Stimulated activated memory B cell treated with anti-CD40 and anti-IgM and Interleukin-4, amounts not matched to agents 10 μg/mL and 1 μg/mL and 100 μg/mL, for 72 hours (primary cell): ENCODE measurements at regions not wholly inside any gene's neighbourhood (a gene's known extent, or its start where the extent isn't known, plus 50 kb on each side); places are given as distances from the start of the nearest gene placed in this dataset.
"Not testable (repeated sequence)": the region's sequence is repeated elsewhere in the genome, so short reads cannot be mapped to it uniquely, and the experiment has no call there.

Experiments used
- ATAC-seq: fragments of 150-1000 bp; cut with Tn5 transposase; 2 replicates; pipeline ENCODE4 v1.10.0; 2021
- H3K27ac Mint-ChIP-seq: one replicate; pipeline ENCODE4 v1.8.0; 2022; ENCODE audit warnings: mild to moderate bottlenecking, mixed read lengths
- H3K27me3 Mint-ChIP-seq: one replicate; pipeline ENCODE4 v1.8.0; 2022; ENCODE audit warnings: mixed read lengths
- H3K36me3 Mint-ChIP-seq: one replicate; pipeline ENCODE4 v1.8.0; 2022; ENCODE audit warnings: mixed read lengths
- H3K4me1 Mint-ChIP-seq: one replicate; pipeline ENCODE4 v1.8.0; 2022; ENCODE audit warnings: mixed read lengths
- H3K4me3 Mint-ChIP-seq: one replicate; pipeline ENCODE4 v1.8.0; 2022; ENCODE audit warnings: mild to moderate bottlenecking, moderate library complexity, mixed read lengths
- H3K9me3 Mint-ChIP-seq: one replicate; pipeline ENCODE4 v1.8.0; 2022; ENCODE audit warnings: mixed read lengths

DNA sequence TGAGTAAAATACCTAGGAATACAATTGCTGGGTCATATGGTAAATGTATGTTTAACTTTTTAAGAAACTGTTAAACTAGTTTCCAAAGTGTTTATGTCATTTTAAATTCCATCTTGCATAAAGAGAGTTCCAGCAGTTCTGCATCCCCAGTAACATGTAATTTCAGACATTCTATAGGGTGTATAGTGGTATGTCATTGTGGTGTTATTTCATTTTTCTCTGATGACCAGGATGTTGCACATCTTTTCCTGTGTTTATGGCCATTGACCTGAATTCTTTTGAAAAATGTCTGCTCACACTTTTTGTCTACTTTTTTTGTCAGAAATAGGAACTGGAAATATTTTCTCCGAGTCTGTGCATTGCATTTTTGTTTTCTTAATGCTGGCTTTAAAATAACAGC lies 128.9 kb downstream of the TMEM200A start:
- H3K27ac Mint-ChIP-seq: no peak overlapping the region
- ATAC-seq: no peak
- H3K36me3 Mint-ChIP-seq: no peaks in the 10 kb centered on the region
- H3K4me1 Mint-ChIP-seq: peaks cover 6% of the 10 kb centered on the region
- H3K9me3 Mint-ChIP-seq: peaks cover 10% of the 10 kb centered on the region
- H3K27me3 Mint-ChIP-seq: no peaks in the 10 kb centered on the region
- no peak overlapping the region for H3K4me3 Mint-ChIP-seq

DNA sequence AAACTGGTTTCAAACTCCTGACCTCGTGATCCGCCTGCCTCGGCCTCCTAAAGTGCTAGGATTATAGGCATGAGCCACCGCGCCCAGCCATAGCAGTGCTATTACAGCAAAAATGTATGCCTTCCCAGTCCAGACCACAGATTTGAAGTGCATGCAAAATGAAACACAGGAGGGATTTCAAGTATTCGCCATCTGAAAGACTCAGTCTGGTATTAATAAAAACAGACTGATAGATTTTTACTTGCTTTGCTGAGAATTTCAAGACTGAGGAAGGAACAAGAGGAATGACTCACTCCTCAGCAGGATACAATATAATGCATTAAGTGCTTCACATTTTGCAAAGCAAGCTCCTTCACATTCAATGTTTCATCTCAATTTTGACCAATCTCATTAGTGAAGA lies 134.9 kb downstream of the TMEM200A start:
- Mint-ChIP-seq H3K4me1 (no peaks in the 10 kb centered on the region), H3K27me3 (no peaks in the 10 kb centered on the region), H3K27ac (no peak overlapping the region), H3K9me3 (no peaks in the 10 kb centered on the region), H3K4me3 (no peak overlapping the region), H3K36me3 (no peaks in the 10 kb centered on the region)
- ATAC-seq: no peak

DNA sequence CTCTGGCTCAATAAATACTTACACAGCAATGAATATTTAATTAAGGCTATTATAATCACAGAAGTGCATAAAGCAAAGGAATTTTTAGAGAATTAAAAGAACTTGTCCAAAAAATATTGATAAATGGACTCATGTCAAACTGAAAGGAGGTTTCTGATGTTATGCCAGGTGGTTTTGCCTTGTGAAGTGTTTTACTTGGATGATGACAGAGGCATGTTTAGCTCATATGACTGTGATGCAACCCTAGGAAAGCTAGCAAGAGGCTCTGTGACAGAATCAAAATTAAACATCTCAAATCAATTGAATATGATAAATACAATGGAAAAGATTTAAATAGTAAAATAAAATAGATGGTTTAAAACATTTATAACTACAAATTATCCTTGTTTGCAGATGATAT lies 137.3 kb downstream of the TMEM200A start:
- Mint-ChIP-seq H3K27ac (no peak overlapping the region), H3K36me3 (no peaks in the 10 kb centered on the region), H3K27me3 (no peaks in the 10 kb centered on the region), H3K4me1 (no peaks in the 10 kb centered on the region), H3K9me3 (no peaks in the 10 kb centered on the region), H3K4me3 (no peak overlapping the region)
- ATAC-seq: no peak

DNA sequence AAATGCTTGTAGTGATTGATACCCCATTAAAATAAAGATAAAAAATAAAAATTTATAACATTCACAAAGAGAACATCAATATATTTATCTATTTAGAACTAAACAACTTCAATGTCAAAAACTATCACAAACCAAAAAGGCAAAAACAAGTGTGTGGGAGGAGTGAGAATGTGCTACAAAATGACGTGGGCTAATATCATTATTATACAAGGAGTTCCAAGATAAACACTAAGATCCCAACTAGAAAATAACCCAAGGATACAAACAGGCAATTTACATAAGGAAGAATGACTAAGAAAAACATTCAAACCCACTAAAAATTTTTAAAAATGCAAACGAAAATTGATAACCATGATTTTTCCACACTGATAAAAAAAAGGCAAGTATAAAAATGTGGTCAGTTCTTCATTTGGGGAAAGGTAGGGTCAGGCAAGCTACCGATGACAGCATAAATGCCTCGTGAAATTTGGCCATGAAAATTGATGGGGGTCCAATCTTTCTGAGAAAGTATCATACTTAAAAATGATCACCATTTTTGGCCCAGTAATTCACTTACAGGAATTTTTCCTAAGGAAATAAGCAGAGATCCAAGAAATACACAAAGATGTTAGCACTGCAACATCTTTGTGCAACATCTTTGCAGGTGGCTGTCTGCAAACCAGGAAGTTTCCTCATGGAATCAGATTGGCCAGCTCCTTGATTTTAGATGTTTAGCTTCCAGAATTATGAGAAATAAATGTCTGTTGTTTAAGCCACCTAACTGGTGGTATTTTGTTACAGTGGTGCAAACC lies 140.2 kb downstream of the TMEM200A start:
- no peak overlapping the region for H3K27ac Mint-ChIP-seq
- H3K36me3 Mint-ChIP-seq: no peaks in the 10 kb centered on the region
- H3K9me3 Mint-ChIP-seq: peaks cover 5% of the 10 kb centered on the region
- H3K27me3 Mint-ChIP-seq: no peaks in the 10 kb centered on the region
- no peak for ATAC-seq
- no peaks in the 10 kb centered on the region for H3K4me1 Mint-ChIP-seq
- no peak overlapping the region for H3K4me3 Mint-ChIP-seq

DNA sequence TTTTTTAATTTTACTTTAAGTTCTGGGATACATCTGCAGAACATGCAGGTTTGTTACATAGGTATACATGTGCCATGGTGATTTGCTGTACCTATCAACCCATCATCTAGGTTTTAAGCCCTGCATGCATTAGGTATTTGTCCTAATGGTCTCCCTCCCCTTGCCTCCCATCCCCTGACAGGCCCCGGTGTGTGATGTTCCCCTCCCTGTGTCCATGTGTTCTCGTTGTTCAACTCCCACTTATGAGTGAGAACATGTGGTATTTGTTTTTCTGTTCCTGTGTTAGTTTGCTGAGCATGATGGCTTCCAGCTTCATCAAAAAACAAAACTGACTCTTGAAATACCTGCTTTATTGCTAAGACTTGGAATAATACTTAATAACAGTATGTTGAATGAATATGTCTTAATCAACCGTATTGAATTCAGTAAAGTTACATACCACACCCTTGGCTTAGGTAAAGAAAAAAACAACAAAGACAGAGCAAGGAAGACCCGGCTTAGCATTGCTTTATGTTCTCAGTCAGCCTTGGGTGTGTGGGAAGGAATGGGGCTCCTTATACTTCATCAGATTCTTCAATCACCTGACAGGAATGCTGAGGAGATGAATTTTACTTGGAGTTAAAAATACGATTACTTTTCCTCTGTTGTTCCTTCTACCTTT lies 141.3 kb downstream of the TMEM200A start:
- not testable (repeated sequence) for H3K4me1 Mint-ChIP-seq, H3K4me3 Mint-ChIP-seq, H3K27me3 Mint-ChIP-seq, ATAC-seq, H3K9me3 Mint-ChIP-seq, H3K27ac Mint-ChIP-seq, H3K36me3 Mint-ChIP-seq

DNA sequence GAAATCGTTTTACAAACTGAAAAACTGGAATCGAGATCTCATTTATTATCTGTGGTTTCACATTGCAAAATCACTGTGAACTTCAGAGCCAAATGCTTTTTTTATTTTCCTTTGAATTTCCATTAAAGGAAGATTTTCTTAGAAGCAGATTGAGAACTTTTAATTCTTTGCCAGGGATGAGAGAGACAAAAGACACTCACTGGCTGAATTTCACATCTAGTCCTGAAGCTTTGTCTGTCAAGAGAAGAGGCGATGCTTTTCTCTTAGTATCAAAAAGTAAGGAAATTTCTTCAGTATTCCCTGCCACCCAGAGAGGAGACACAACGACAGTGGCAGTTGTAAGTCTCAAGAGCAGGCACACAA lies 141.8 kb downstream of the TMEM200A start:
- Mint-ChIP-seq H3K4me3 (no peak overlapping the region), H3K27ac (no peak overlapping the region), H3K36me3 (no peaks in the 10 kb centered on the region), H3K27me3 (no peaks in the 10 kb centered on the region), H3K9me3 (peaks cover 5% of the 10 kb centered on the region), H3K4me1 (no peaks in the 10 kb centered on the region)
- no peak for ATAC-seq

DNA sequence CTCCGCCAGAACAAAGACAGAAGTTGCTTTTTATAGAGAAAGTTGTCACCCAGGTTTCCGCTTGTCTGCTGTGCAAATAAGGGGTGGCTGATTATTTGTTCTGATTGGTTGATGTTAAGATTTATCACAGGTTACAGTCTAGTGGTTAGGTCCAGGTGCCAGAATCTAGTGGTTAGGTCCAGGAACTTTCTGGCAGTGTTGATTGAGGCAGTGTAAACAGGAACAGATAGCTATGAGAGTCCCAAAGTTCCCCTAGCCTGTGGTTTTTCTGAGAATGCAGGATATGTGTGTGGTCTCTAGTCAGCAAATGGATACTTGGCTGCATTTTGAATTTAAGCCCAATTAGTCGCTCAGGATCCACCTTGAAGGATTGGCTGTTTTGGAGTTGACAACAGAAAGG lies 148.0 kb downstream of the TMEM200A start:
- H3K27me3 Mint-ChIP-seq: no peaks in the 10 kb centered on the region
- H3K9me3 Mint-ChIP-seq: peaks cover 12% of the 10 kb centered on the region
- H3K36me3 Mint-ChIP-seq: no peaks in the 10 kb centered on the region
- peak overlapping the region; percentile 71 for H3K27ac Mint-ChIP-seq
- H3K4me1 Mint-ChIP-seq: peaks cover 24% of the 10 kb centered on the region
- ATAC-seq: peak; percentile 94
- H3K4me3 Mint-ChIP-seq: no peak overlapping the region

DNA sequence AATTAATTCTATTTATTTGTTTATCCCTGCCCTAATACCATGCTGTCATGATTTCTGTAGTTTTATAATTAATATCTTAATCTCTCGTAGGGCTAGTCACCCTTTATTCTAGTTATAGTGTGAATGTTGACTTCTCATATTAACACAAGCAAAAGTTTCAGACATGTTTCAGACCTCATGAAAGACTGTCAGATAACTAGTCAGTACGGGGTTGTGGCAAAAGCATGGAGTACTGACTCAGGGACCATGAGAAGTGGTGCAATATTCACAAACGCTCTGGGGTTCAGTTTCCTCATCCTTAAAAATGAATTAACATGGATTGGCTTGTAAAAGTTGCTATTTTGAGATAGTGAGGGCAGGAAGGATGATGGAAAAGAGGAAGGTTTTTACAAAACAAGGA lies 148.9 kb downstream of the TMEM200A start:
- no peak for ATAC-seq
- H3K27ac Mint-ChIP-seq: peak overlapping the region; percentile 15
- peaks cover 24% of the 10 kb centered on the region for H3K4me1 Mint-ChIP-seq
- H3K36me3 Mint-ChIP-seq: no peaks in the 10 kb centered on the region
- peaks cover 12% of the 10 kb centered on the region for H3K9me3 Mint-ChIP-seq
- no peak overlapping the region for H3K4me3 Mint-ChIP-seq
- H3K27me3 Mint-ChIP-seq: no peaks in the 10 kb centered on the region

DNA sequence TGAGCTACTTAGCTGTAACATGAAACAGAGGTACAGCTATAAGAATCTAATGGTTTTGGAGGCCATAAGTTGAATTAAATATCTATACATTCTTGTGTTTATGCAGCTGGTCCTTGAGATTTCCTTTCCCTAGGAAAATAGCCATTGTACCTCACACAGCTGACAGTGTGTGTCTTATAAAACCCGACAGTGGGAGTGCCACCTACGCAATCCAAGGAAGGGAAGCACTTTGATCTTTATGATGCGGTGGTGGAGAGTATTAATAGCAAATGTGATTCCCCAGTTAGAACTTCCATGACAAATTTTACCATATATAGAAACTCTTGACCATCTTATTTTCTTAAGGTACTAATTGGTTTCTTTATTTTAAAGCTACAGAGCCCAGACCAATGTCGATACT lies 149.5 kb downstream of the TMEM200A start:
- no peaks in the 10 kb centered on the region for H3K27me3 Mint-ChIP-seq
- H3K9me3 Mint-ChIP-seq: peaks cover 9% of the 10 kb centered on the region
- H3K4me3 Mint-ChIP-seq: no peak overlapping the region
- peak overlapping the region; percentile 15 for H3K27ac Mint-ChIP-seq
- no peak for ATAC-seq
- H3K4me1 Mint-ChIP-seq: peaks cover 24% of the 10 kb centered on the region
- no peaks in the 10 kb centered on the region for H3K36me3 Mint-ChIP-seq

DNA sequence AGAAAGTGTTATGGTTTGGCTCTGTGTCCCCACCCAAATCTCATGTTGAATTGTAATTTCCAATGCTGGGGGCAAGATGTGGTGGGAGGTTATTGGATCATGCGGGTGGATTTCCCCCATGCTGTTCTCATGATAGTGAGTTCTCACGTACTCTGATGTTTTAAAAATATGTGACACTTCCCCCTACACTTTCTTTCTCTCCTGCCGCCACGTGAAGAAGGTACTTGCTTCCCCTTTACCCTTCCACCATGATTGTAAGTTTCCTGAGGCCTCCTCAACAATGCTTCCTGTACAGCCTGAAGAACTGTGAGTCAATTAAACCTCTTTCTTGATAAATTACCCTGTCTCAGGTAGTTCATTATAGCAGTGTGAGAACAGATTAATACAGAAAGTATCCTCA lies 150.8 kb downstream of the TMEM200A start:
- no peak for ATAC-seq
- no peaks in the 10 kb centered on the region for H3K36me3 Mint-ChIP-seq
- peaks cover 24% of the 10 kb centered on the region for H3K4me1 Mint-ChIP-seq

DNA sequence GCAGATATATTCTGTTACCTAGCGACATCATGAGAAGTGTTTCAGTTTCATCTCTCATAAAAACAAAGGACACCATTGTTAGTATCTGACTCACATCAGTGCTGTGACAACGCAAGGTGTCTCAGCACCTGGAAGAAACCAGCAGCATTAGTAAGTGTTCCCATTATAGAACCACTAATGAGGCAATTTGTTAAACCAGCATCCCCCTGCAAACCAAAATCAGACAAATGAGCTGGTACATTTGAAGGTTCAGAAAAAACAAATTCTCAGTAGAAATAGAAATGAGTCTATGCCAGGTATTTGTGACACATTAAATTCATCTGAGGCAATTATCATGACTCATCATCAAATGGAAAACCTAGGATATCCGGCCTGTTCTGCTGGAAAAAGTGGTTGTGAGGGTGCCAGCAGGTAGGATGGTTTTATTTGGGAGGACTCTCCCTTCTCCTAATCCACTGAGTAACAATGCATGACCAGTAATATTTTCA lies 151.7 kb downstream of the TMEM200A start:
- Mint-ChIP-seq H3K4me3 (no peak overlapping the region), H3K27ac (peak overlapping the region; percentile 9), H3K27me3 (no peaks in the 10 kb centered on the region), H3K9me3 (peaks cover 8% of the 10 kb centered on the region), H3K4me1 (peaks cover 24% of the 10 kb centered on the region), H3K36me3 (no peaks in the 10 kb centered on the region)
- peak; percentile 16 for ATAC-seq

More for the DNA sequence above, 150.8 kb downstream of the TMEM200A start:
- Mint-ChIP-seq H3K9me3 (peaks cover 8% of the 10 kb centered on the region), H3K4me3 (no peak overlapping the region), H3K27ac (peak overlapping the region; percentile 9), H3K27me3 (no peaks in the 10 kb centered on the region)

DNA sequence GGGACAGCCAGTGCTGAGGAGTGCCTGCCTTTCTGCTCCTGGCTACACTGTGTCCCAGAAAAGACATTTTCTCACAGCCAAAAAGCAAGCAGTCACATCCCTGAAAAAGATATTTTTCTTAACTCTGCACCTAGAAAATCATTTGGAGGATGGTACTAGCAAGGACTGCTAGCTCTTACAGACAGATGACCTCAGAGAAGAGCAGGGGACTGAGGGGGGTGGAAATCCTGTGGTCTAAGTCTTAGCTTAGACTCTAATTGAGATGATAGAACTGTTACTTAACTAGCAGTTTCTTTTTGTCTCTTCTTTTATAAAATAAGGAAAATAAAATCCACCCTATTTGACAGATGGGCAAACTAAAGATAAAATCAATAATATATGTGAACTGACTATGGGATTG lies 152.8 kb downstream of the TMEM200A start:
- H3K4me1 Mint-ChIP-seq: peaks cover 18% of the 10 kb centered on the region

DNA sequence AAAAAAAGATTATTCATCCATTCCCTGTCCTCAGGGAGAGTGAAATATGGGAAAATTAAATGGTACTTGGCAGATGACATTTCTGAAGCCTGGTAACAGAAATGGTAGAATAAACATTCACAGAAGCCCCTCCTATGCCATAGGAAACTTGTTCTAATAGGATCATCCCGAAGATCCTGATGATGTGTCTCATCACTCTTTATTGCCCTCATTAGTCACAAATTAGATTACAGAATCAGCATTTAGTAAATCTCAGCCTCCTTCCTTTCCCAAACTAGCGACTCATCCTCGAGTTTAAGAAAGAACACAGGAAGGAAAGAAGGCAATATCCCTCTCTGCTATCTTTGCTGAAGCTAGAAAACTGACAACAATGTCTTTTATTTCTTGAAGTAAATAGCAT lies 154.4 kb downstream of the TMEM200A start:
- no peaks in the 10 kb centered on the region for H3K36me3 Mint-ChIP-seq
- no peak for ATAC-seq
- peaks cover 28% of the 10 kb centered on the region for H3K4me1 Mint-ChIP-seq

More for the DNA sequence above, 152.8 kb downstream of the TMEM200A start:
- Mint-ChIP-seq H3K4me3 (no peak overlapping the region), H3K9me3 (peaks cover 8% of the 10 kb centered on the region), H3K36me3 (no peaks in the 10 kb centered on the region), H3K27ac (peak overlapping the region; percentile 65), H3K27me3 (no peaks in the 10 kb centered on the region)
- peak; percentile 29 for ATAC-seq

DNA sequence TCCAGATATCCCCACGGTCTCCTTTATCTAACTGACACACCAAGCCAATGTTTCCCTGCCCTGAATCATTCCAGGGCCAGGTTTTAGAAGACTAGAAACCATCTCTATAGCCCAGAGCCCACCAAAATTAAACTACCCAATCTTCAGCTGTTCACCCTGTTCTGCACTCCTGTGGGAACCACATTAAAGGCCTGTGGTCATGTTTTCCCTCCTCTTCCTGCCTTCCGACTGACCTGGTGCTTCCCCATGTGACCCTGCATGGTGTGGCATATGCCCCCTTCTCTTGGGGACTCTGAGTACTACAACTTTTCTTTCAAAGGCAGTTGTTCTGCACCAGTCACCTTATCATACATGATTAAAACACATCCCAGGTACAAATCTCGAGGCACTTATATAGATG lies 155.0 kb downstream of the TMEM200A start:
- Mint-ChIP-seq H3K27me3 (no peaks in the 10 kb centered on the region), H3K27ac (no peak overlapping the region), H3K36me3 (no peaks in the 10 kb centered on the region), H3K4me3 (no peak overlapping the region), H3K4me1 (peaks cover 31% of the 10 kb centered on the region), H3K9me3 (peaks cover 8% of the 10 kb centered on the region)
- no peak for ATAC-seq

More for the DNA sequence above, 154.4 kb downstream of the TMEM200A start:
- H3K27me3 Mint-ChIP-seq: no peaks in the 10 kb centered on the region
- peaks cover 8% of the 10 kb centered on the region for H3K9me3 Mint-ChIP-seq
- no peak overlapping the region for H3K4me3 Mint-ChIP-seq
- no peak overlapping the region for H3K27ac Mint-ChIP-seq

DNA sequence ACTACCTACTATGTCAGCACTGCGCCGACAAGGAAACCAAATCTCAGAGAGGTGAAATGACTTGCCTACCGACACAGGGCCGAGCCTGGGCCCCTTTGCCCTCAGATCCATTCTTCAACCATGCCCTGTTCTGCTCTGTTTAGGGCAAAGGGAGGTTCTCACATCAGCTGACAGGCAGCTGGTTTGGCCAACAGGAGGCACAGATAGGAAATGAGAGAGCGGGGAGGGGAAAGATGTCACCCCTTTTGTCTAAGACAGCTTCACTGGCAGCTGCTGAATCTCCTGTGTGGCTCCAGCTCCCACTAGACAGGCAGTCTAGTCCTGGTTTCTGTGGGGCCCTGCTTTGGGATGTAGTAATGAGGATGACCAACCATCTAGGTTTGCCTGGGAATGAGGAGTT lies 158.7 kb downstream of the TMEM200A start:
- no peaks in the 10 kb centered on the region for H3K9me3 Mint-ChIP-seq
- H3K4me1 Mint-ChIP-seq: peaks cover 39% of the 10 kb centered on the region
- no peak for ATAC-seq
- no peak overlapping the region for H3K4me3 Mint-ChIP-seq
- peaks cover 2% of the 10 kb centered on the region for H3K36me3 Mint-ChIP-seq
- no peaks in the 10 kb centered on the region for H3K27me3 Mint-ChIP-seq
- H3K27ac Mint-ChIP-seq: peak overlapping the region; percentile 43

DNA sequence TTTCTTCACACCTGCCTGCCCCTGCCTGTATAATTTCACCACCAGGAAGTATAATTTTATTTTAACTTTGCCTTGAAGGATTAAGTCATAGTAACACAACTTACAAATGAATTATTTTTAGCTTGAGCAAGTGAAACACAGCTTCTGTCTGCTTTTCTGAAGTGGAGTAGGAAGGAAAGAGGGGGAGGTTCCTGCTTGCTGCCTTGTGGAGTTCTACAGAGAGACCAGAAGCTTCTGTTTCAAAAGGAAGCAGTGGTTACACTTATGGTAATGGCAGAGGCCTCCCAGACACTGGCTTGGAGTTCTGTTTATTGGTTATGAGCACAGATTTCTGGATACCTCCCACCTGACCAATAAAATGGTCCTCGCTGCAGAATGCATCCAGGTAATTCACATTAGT lies 159.6 kb downstream of the TMEM200A start:
- Mint-ChIP-seq H3K27ac (peak overlapping the region; percentile 43), H3K27me3 (no peaks in the 10 kb centered on the region), H3K4me1 (peaks cover 44% of the 10 kb centered on the region), H3K36me3 (peaks cover 7% of the 10 kb centered on the region), H3K4me3 (no peak overlapping the region), H3K9me3 (no peaks in the 10 kb centered on the region)
- no peak for ATAC-seq
